Smooth muscle cell (in vitro differentiated cells): ENCODE measurements at regions not wholly inside any gene's neighbourhood (a gene's known extent, or its start where the extent isn't known, plus 50 kb on each side); places are given as distances from the start of the nearest gene placed in this dataset.

ENCODE experiments used
- DNase-seq: peaks from one replicate; lab custom pipeline; 2025; ENCODE audit not compliant: unreplicated experiment; lab: John Stamatoyannopoulos, UW
- H2AFZ ChIP-seq: fragments of 200-600 bp; sonication (generic); 2 replicates; pipeline ENCODE4 v1.6.0; 2016; ENCODE audit warnings: antibody characterized with exemption, low read depth, mild to moderate bottlenecking
- H3F3A ChIP-seq: fragments of 200-600 bp; sonication (generic); 2 replicates; pipeline ENCODE4 v1.6.0; 2017; ENCODE audit warnings: antibody characterized with exemption, low read depth
- H3K27ac ChIP-seq: fragments of 200-600 bp; sonication (generic); 2 replicates; pipeline ENCODE4 v1.5.1; 2016; ENCODE audit warnings: low read depth, mild to moderate bottlenecking
- H3K27me3 ChIP-seq: fragments of 200-600 bp; sonication (generic); 2 replicates; pipeline ENCODE4 v1.6.1; 2016; ENCODE audit warnings: low read depth, mild to moderate bottlenecking
- H3K36me3 ChIP-seq: fragments of 200-600 bp; sonication (generic); 2 replicates; pipeline ENCODE4 v1.5.1; 2016; ENCODE audit warnings: low read depth
- H3K4me1 ChIP-seq: fragments of 200-600 bp; sonication (generic); 2 replicates; pipeline ENCODE4 v1.5.1; 2016; ENCODE audit warnings: low read depth
- H3K4me2 ChIP-seq: fragments of 200-600 bp; sonication (generic); 2 replicates; pipeline ENCODE4 v1.6.0; 2016; ENCODE audit warnings: mild to moderate bottlenecking
- H3K4me3 ChIP-seq: fragments of 200-600 bp; sonication (generic); 2 replicates; pipeline ENCODE4 v1.5.1; 2016; ENCODE audit warnings: mild to moderate bottlenecking
- H3K79me2 ChIP-seq: fragments of 200-600 bp; sonication (generic); 2 replicates; pipeline ENCODE4 v1.6.0; 2016; ENCODE audit warnings: low read depth, mild to moderate bottlenecking
- H3K9ac ChIP-seq: fragments of 200-600 bp; sonication (generic); 2 replicates; pipeline ENCODE4 v1.6.0; 2016; ENCODE audit warnings: low read depth
- H3K9me3 ChIP-seq: fragments of 200-600 bp; sonication (generic); replicated peaks from 2 replicates; pipeline ENCODE4 v1.5.1; 2016; ENCODE audit warnings: low read depth
- H4K20me1 ChIP-seq: fragments of 200-600 bp; sonication (generic); 2 replicates; pipeline ENCODE4 v1.6.0; 2016; ENCODE audit warnings: low read depth
- CTCF ChIP-seq: fragments of 200-600 bp; sonication (generic); IDR thresholded peaks from 2 replicates; pipeline ENCODE4 v1.5.1; 2017; ENCODE audit warnings: borderline replicate concordance, mild to moderate bottlenecking, antibody characterized with exemption; ENCODE audit not compliant: insufficient read depth, poor library complexity, severe bottlenecking
- WGBS: methylation state at CpG from one replicate; pipeline ENCODE4 v1.1.7; 2016; ENCODE audit warnings: low lambda C conversion rate; 5-methylcytosine and 5-hydroxymethylcytosine counted together

DNA sequence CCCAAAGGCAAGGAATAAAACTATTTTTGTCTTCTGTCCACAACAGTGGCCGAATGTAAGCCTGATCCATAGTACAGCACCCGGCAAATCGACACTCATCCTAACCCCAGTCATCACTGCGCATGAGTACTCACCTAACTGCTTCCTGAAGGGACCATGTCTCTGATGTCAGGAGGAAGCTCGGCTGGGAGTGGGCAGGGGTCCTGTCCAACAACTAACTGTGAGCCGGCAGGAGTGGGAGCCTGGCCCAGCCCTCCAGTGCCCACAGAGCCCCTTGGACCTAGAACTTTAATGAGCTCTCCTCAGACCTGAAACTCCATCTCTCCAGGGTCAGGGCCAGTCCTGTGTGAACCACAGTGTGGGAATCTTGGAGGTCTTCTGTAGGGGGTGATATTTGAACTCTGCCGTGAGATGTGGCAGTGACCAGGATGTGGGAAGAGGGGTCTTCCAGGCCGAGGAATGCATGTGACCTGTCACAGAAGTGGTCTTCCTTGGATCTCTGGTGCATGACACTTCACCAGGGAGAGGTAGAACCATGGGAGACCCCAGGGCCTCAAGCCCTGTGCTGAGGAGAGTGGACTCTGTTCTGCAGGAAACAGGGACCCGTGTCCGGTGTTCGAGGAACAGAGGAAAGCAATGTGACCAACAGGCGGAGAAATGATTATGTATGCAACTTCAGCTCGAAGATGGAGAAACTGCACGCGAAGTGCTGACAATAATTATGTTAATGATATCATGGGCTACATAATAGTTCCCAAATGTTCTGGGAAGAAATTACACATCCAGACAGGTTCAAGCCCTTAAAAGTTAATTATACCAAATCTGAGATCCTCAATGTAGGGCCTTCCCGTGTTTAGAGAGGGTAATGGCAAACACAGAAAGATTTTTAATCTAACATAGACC lies 240.1 kb upstream of the HDAC4 start:
- Histone ChIP-seq H3K79me2 (no peaks in the 10 kb centered on the region), H3K4me1 (no peaks in the 10 kb centered on the region), H3K4me2 (no peak overlapping the region), H3K27ac (no peak overlapping the region), H3K36me3 (no peaks in the 10 kb centered on the region), H3K27me3 (no peaks in the 10 kb centered on the region), H3K9ac (no peak overlapping the region), H4K20me1 (no peaks in the 10 kb centered on the region), H3F3A (no peaks in the 10 kb centered on the region), H3K4me3 (no peak overlapping the region), H2AFZ (no peak overlapping the region), H3K9me3 (no peaks in the 10 kb centered on the region)
- 93% methylated on average over 16 of the region's 16 CpGs for WGBS
- DNase-seq = no peak
- no peak for TF ChIP-seq CTCF

DNA sequence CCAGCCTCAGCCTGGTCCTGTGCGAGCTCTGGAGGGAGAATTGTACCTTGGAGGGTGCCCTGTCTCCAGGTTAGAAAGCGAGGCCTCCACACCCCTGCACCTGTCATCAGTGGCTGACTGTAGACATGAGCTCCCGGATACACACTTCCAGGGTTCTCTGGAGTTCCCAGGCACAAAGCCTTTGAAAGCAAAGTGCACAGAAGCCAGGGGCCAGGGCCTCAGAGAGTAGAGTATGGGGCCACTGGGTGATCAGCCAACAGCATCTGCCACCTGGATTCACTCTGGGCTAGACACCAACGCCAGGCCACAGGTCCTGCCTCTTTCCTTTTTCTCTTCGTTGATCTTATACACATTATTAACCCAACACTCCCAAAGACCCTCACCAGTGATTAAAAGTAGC lies 239.4 kb upstream of the HDAC4 start:
- no peak overlapping the region for H3K9ac ChIP-seq
- H4K20me1 ChIP-seq = no peaks in the 10 kb centered on the region
- no peaks in the 10 kb centered on the region for H3K36me3 ChIP-seq
- H3K4me2 ChIP-seq = no peak overlapping the region
- H3K4me1 ChIP-seq = no peaks in the 10 kb centered on the region
- no peak overlapping the region for H2AFZ ChIP-seq
- H3K79me2 ChIP-seq = no peaks in the 10 kb centered on the region
- no peaks in the 10 kb centered on the region for H3K27me3 ChIP-seq
- no peaks in the 10 kb centered on the region for H3F3A ChIP-seq
- WGBS = 85% methylated on average over 5 of the region's 5 CpGs
- no peak for DNase-seq
- no peak for TF ChIP-seq CTCF
- H3K4me3 ChIP-seq = no peak overlapping the region
- H3K27ac ChIP-seq = no peak overlapping the region
- H3K9me3 ChIP-seq = no peaks in the 10 kb centered on the region

GRCh38 chr2:239639421-239640185 lies 238.8 kb upstream of the HDAC4 start:
- Histone ChIP-seq H3K4me1 (no peaks in the 10 kb centered on the region), H3K4me3 (no peak overlapping the region), H3K27ac (no peak overlapping the region), H3K4me2 (no peak overlapping the region), H4K20me1 (no peaks in the 10 kb centered on the region), H3K9ac (no peak overlapping the region), H3K79me2 (no peaks in the 10 kb centered on the region), H3K9me3 (no peaks in the 10 kb centered on the region), H3K27me3 (no peaks in the 10 kb centered on the region), H3F3A (no peaks in the 10 kb centered on the region), H2AFZ (no peak overlapping the region), H3K36me3 (no peaks in the 10 kb centered on the region)
- no peak for TF ChIP-seq CTCF
- 84% methylated on average over 5 of the region's 5 CpGs for WGBS
- no peak for DNase-seq
